ENCODE measurements at regions not wholly inside any gene's neighbourhood (a gene's known extent, or its start where the extent isn't known, plus 50 kb on each side); places are given as distances from the start of the nearest gene placed in this dataset.

DNA sequence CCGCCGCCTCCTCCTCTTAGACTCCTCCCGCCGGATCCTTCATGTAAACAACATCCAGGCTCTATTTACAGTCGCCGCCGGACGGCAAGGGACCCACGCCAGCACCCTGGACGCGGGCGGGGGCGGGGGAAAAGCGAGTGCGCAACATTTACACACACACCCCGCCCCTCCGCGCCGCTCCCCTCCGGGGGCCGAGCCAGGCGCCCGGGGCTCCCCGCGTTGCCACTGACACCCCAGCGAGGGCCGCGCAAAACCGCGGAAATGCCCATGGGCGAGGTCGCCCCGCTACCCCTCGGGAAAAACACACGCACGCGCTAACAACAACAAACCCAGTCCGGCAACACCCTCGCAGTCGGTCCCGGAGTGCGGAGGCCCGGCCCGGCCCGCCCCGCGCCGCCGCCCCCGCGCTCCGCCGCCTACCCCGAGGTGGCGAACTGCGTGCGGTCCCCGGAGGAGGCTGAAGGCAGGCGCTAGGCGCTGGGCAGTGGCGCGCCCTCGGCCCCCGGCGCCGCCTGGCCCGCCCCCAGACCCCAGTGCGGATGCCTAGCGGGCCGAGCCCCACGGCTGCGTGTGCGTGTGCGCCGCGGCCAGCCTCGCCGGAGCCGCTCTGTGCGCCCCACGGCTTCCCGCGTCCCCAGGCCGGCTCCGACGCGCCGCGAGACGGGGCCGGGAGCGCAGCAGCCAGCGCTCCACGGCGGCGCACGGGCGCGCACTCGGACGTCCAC lies 81.1 kb upstream of the AK4 start:
- Histone ChIP-seq H3K9ac (ENCODE audit: low read depth, low read length) (peak overlapping the region; percentile 72), H4K20me1 (ENCODE audit: insufficient read depth, low read length) (peaks cover 29% of the 10 kb centered on the region), H3K79me2 (ENCODE audit: insufficient read depth, low read length) (peaks cover 46% of the 10 kb centered on the region), H3K9me3 (ENCODE audit: insufficient read depth, low read length, severe bottlenecking) (no peaks in the 10 kb centered on the region), H3K4me2 (ENCODE audit: insufficient read depth, low read length) (peak overlapping the region; percentile 86), H2AFZ (ENCODE audit: low read depth, low read length) (peak overlapping the region; percentile 92), H3K4me1 (ENCODE audit: insufficient read depth, low read length) (peaks cover 29% of the 10 kb centered on the region), H3K27ac (ENCODE audit: low read length) (peak overlapping the region; percentile 90), H3K4me3 (ENCODE audit: low read depth in 1 of 2, low read length in 2 of 2) (peak overlapping the region; percentile 74 to 85), H3K27me3 (ENCODE audit: insufficient read depth, low read length, poor library complexity) (no peaks in the 10 kb centered on the region), H3K36me3 (ENCODE audit: insufficient read depth, low read length) (no peaks in the 10 kb centered on the region; the same call in 1 of the 2 replicates)
- TF ChIP-seq, protein P1, sequence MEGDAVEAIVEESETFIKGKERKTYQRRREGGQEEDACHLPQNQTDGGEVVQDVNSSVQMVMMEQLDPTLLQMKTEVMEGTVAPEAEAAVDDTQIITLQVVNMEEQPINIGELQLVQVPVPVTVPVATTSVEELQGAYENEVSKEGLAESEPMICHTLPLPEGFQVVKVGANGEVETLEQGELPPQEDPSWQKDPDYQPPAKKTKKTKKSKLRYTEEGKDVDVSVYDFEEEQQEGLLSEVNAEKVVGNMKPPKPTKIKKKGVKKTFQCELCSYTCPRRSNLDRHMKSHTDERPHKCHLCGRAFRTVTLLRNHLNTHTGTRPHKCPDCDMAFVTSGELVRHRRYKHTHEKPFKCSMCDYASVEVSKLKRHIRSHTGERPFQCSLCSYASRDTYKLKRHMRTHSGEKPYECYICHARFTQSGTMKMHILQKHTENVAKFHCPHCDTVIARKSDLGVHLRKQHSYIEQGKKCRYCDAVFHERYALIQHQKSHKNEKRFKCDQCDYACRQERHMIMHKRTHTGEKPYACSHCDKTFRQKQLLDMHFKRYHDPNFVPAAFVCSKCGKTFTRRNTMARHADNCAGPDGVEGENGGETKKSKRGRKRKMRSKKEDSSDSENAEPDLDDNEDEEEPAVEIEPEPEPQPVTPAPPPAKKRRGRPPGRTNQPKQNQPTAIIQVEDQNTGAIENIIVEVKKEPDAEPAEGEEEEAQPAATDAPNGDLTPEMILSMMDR (IDR thresholded peaks at IDR 0.05; ENCODE audit: borderline replicate concordance, extremely low read depth, low read length, poor library complexity, severe bottlenecking): no peak
- no peak for TF ChIP-seq EZH2 (IDR thresholded peaks at IDR 0.05; ENCODE audit: borderline replicate concordance, low read depth, low read length, severe bottlenecking)
- ATAC-seq (ENCODE audit: insufficient read depth, low read depth) (peak; percentile 68), DNase-seq (peak; percentile 67)

DNA sequence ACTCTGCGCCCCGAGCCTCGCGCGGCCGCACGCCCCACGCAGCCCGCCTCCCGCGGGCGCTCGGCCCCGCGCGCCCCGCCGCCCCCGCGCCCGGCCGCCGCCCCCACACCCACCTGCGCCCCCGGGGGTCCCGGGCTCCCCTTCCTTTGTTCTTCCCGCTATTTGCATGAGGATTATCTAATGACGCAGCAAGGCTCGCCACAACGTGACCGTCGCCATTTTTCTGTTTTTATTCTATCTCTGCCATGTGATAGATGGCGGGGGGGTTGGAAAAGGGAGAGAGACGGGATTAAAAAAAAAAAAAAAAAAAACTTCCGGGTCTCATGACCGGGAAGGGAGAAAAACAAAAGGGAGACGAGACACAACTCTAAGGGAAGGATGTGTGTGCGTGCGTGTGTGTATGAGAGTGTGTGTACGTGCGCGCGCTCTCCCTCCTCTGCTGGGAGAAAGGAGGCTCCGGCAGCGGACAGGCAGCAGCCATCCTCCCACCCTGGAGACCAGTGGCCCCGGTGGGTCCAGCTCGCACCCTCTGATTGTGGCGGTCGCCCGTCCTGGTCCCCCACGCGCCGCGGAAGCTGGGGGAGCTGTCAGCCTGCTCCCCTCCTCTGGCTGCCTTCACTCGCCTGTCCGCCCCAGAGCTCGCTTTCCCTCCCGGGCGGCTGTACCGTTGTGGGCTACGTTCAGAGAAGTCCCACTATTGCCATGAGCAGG lies 80.4 kb upstream of the AK4 start:
- Histone ChIP-seq H3K4me2 (ENCODE audit: insufficient read depth, low read length) (peak overlapping the region; percentile 86), H3K9me3 (ENCODE audit: insufficient read depth, low read length, severe bottlenecking) (no peaks in the 10 kb centered on the region), H3K79me2 (ENCODE audit: insufficient read depth, low read length) (peaks cover 39% of the 10 kb centered on the region), H3K27ac (ENCODE audit: low read length) (peak overlapping the region; percentile 90), H3K27me3 (ENCODE audit: insufficient read depth, low read length, poor library complexity) (no peaks in the 10 kb centered on the region), H3K9ac (ENCODE audit: low read depth, low read length) (peak overlapping the region; percentile 72), H3K36me3 (ENCODE audit: insufficient read depth, low read length) (no peaks in the 10 kb centered on the region; the same call in 1 of the 2 replicates), H4K20me1 (ENCODE audit: insufficient read depth, low read length) (peaks cover 24% of the 10 kb centered on the region), H3K4me3 (ENCODE audit: low read depth in 1 of 2, low read length in 2 of 2) (peak overlapping the region; percentile 53 to 74; a peak in 3 of 4 replicates), H3K4me1 (ENCODE audit: insufficient read depth, low read length) (peaks cover 29% of the 10 kb centered on the region), H2AFZ (ENCODE audit: low read depth, low read length) (peak overlapping the region; percentile 92)
- TF ChIP-seq EZH2 (IDR thresholded peaks at IDR 0.05; ENCODE audit: borderline replicate concordance, low read depth, low read length, severe bottlenecking): no peak
- TF ChIP-seq, protein P1 (IDR thresholded peaks at IDR 0.05; ENCODE audit: borderline replicate concordance, extremely low read depth, low read length, poor library complexity, severe bottlenecking): no peak
- peak; percentile 70 for DNase-seq
- ATAC-seq (ENCODE audit: insufficient read depth, low read depth): peak; percentile 47

DNA sequence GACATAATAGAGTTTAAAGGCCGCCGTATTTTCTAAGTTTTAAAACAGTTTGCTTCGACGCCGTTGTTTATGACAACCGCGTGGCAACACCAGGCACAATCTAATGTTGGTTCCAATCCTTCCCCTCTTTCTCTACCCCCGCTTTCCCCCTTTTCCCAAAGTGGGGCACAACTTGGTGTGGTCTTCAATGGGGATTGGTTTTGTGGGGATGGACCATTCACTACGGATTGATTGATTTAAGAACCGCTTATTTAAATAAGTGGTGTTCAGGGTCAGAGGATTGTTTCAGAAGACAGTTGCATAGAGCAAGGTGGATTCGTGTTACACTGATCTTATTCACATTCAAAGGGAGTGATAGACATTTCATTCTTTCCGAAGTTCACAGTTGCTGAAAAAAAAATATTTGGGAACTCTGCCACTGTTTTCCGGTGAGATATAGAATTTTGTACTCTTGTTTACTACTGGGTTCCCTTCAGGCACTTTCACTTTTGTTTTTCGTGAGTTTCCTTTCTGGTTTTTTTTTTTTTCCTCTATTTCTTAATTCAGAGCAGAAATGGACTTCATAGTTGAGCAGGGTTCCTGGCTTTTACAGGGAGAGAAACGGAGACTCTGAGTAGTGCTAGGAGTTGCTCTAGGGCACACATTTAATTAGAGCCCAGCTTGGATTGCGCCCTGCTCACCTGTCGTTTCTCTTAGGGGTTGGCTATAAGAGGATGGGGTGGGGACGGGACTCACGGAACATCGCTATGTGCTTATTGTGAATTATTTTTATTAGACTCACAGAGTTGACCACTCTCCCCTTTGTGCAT lies 79.6 kb upstream of the AK4 start:
- Histone ChIP-seq H3K4me3 (ENCODE audit: low read depth in 1 of 2, low read length in 2 of 2) (peak overlapping the region; percentile 53 to 74), H4K20me1 (ENCODE audit: insufficient read depth, low read length) (peaks cover 17% of the 10 kb centered on the region; the same call in 1 of the 2 replicates), H3K79me2 (ENCODE audit: insufficient read depth, low read length) (peaks cover 33% of the 10 kb centered on the region), H3K4me2 (ENCODE audit: insufficient read depth, low read length) (peak overlapping the region; percentile 86), H3K4me1 (ENCODE audit: insufficient read depth, low read length) (peaks cover 29% of the 10 kb centered on the region), H3K9ac (ENCODE audit: low read depth, low read length) (peak overlapping the region; percentile 72), H3K9me3 (ENCODE audit: insufficient read depth, low read length, severe bottlenecking) (no peaks in the 10 kb centered on the region), H2AFZ (ENCODE audit: low read depth, low read length) (peak overlapping the region; percentile 92), H3K27ac (ENCODE audit: low read length) (peak overlapping the region; percentile 90), H3K36me3 (ENCODE audit: insufficient read depth, low read length) (no peaks in the 10 kb centered on the region; the same call in 1 of the 2 replicates), H3K27me3 (ENCODE audit: insufficient read depth, low read length, poor library complexity) (no peaks in the 10 kb centered on the region)
- no peak for TF ChIP-seq EZH2 (IDR thresholded peaks at IDR 0.05; ENCODE audit: borderline replicate concordance, low read depth, low read length, severe bottlenecking)
- TF ChIP-seq, protein P1 (IDR thresholded peaks at IDR 0.05; ENCODE audit: borderline replicate concordance, extremely low read depth, low read length, poor library complexity, severe bottlenecking): no peak
- ATAC-seq (ENCODE audit: insufficient read depth, low read depth) (no peak; the same call in 1 of the 3 replicates), DNase-seq (peak; percentile 25)
